Heart right ventricle (tissue), 16 donors: ENCODE measurements at regions not wholly inside any gene's neighbourhood (a gene's known extent, or its start where the extent isn't known, plus 50 kb on each side); places are given as distances from the start of the nearest gene placed in this dataset.

Experiments used
- ATAC-seq, 8 donors: fragments of 200-7000 bp; cut with Tn5 transposase; one replicate each; pipeline ENCODE4 v1.9.1; 2020; ENCODE audit warnings: mild to moderate bottlenecking in 8 of 8, moderate library complexity in 8 of 8, moderate number of reproducible peaks in 1 of 8
- DNase-seq, 2 donors: peaks; one replicate each; pipeline ENCODE4 v3.0.0-alpha.2; 2020
- H3K27ac ChIP-seq, 10 donors: fragments of 200-600 bp; sonication (generic) in 2 of 10; one replicate each; pipeline versions ENCODE4 v1.5.0 to v1.8.0; 2020 to 2022; ENCODE audit warnings: mild to moderate bottlenecking in 3 of 10
- H3K27me3 ChIP-seq, 7 donors: fragments of 200-600 bp; one replicate each; pipeline ENCODE4 v1.8.0; 2021 to 2022; ENCODE audit warnings: mild to moderate bottlenecking in 2 of 7
- H3K36me3 ChIP-seq, 9 donors: fragments of 200-600 bp; sonication (generic) in 1 of 9; one replicate each; pipeline versions ENCODE4 v1.5.0 to v1.8.0; 2020 to 2022; ENCODE audit warnings: mild to moderate bottlenecking in 2 of 9
- H3K4me1 ChIP-seq, 9 donors: fragments of 200-600 bp; sonication (generic) in 1 of 9; one replicate each; pipeline versions ENCODE4 v1.5.0 to v1.8.0; 2020 to 2022; ENCODE audit warnings: mild to moderate bottlenecking in 4 of 9
- H3K4me3 ChIP-seq, 10 donors: fragments of 200-600 bp; sonication (generic) in 2 of 10; one replicate each; pipeline versions ENCODE4 v1.5.0 to v1.8.0; 2020 to 2022; ENCODE audit warnings: mild to moderate bottlenecking in 7 of 10, moderate library complexity in 2 of 10
- H3K9me3 ChIP-seq, 11 donors: fragments of 200-600 bp in 10 of 11; sonication (generic) in 2 of 11; one replicate each; pipeline versions ENCODE4 v1.5.0 to v1.8.0; 2013 to 2022; ENCODE audit warnings: mild to moderate bottlenecking in 2 of 11, control low read depth in 1 of 11, moderate library complexity in 1 of 11
- WGBS, 2 donors: extraction: QIAGEN DNeasy Blood & Tissue Kit; methylation state at CpG; one replicate each; pipeline ENCODE4 v1.1.7; 2013; ENCODE audit warnings: inconsistent platforms in 1 of 2; 5-methylcytosine and 5-hydroxymethylcytosine counted together
- intact Hi-C, 10 donors: fragments of 100-400 bp; cut with DNase I; formaldehyde crosslinking; loops; one replicate each; pipeline versions ENCODE4 v1.11.1 to v1.14.2; 2022
- TF ChIP-seq, protein P1 (sequence below), 9 donors: fragments of 200-600 bp; sonication (generic) in 2 of 9; IDR thresholded peaks; one replicate each; pipeline versions ENCODE4 v1.5.0 to v1.8.0; 2021 to 2022; ENCODE audit warnings: antibody characterized with exemption in 9 of 9, mild to moderate bottlenecking in 5 of 9, moderate library complexity in 1 of 9
- donor health status: Arrhythmogenic right ventricular cardiomyopathy.
- donor health status: ischemic (EF 13 %, LVEDD 7.1; RV severe dilation, severe dysfunction).
- donor health status: healthy with polysubstance abuse.
- donor health status: DM: no; HTN: yes; CAD: no.
- donor health status: DM: no; HTN: no; CAD: no.
- donor health status: ischemic (EF 25% LVEDD 6.9; RV normal size, moderate dysfunction).
- donor health status: ischemic (EF 25% LVEDD 5.7; RV mildly dilated, moderate dysfunction).
- donor health status: healthy.
- donor health status: DM: yes; HTN: yes; CAD: no.
- donor health status: Ischemic cardiomyopathy.
- donor health status: ischemic (EF 35%, LVEDD 5.7; RV mildly dilated, moderate dysfunction).
- donor health status: nonischemic (EF 11% LVEDD 7.7; RV severe dilation, severe dysfunction).
- donor health status: DM: yes; HTN: yes; CAD: no.
- donor health status: PGD.
- donor health status: ischemic (EF 29% LVEDD 5.4; RV normal size, mild dysfunction).
- donor health status: nonischemic (EF 23%, LVEDD 6.1; RV moderate dilation, normal function).

DNA sequence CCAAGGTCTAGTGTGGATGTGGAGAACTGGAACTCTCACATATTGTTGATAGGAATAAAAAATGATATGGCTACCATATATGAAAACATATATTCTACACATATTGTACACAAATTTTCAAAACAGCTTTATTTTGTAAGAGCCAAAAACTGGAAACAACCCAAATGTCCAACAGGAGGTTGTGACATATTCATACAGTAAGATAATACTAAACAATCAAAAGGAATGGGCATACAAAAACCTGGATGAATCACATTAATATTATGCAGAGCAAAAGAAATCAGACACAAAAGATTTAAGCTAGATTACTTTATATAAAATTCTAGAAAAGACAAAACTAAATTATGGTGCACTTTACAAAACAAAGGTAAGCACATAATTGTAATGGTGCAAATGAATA lies 223.9 kb downstream of the SIM1 start:
- Histone ChIP-seq H3K27ac (no peak overlapping the region), H3K27me3 (peaks cover 0 to 4% (median 0%) of the 10 kb centered on the region in 7 donors), H3K4me1 (no peaks in the 10 kb centered on the region), H3K36me3 (no peaks in the 10 kb centered on the region), H3K9me3 (no peaks in the 10 kb centered on the region), H3K4me3 (no peak overlapping the region)
- ATAC-seq (no peak), DNase-seq (no peak)
- intact Hi-C loops: no loop called here
- TF ChIP-seq, protein P1, sequence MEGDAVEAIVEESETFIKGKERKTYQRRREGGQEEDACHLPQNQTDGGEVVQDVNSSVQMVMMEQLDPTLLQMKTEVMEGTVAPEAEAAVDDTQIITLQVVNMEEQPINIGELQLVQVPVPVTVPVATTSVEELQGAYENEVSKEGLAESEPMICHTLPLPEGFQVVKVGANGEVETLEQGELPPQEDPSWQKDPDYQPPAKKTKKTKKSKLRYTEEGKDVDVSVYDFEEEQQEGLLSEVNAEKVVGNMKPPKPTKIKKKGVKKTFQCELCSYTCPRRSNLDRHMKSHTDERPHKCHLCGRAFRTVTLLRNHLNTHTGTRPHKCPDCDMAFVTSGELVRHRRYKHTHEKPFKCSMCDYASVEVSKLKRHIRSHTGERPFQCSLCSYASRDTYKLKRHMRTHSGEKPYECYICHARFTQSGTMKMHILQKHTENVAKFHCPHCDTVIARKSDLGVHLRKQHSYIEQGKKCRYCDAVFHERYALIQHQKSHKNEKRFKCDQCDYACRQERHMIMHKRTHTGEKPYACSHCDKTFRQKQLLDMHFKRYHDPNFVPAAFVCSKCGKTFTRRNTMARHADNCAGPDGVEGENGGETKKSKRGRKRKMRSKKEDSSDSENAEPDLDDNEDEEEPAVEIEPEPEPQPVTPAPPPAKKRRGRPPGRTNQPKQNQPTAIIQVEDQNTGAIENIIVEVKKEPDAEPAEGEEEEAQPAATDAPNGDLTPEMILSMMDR (IDR thresholded peaks at IDR 0.05): no peak

DNA sequence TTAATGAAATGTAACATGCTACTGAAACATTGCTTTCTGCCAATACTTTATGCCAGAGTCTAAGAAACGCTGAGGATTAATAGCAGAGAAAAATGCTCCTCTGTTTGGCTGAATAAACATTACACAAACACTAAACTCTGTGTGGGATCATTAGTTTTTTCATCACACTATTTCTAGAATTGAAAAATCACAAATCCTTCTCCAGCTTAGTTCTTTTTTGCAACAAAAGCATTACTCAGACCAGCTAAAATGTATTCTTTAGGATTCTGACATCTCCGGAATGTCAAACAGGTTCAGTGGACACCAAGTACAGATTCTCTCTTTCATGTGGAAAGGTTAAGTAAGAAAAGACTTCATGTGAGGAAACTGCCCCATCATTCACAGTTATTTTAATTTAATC lies 226.9 kb downstream of the SIM1 start:
- WGBS, 2 donors: 42 to 78% methylated on average over 2 of the region's 2 CpGs
- ATAC-seq (no peak), DNase-seq (no peak)
- no peak overlapping the region for H3K4me3 ChIP-seq
- H3K9me3 ChIP-seq: no peaks in the 10 kb centered on the region
- H3K27me3 ChIP-seq: peaks cover 0 to 6% (median 0%) of the 10 kb centered on the region in 7 donors
- H3K4me1 ChIP-seq: no peaks in the 10 kb centered on the region
- no peak overlapping the region for H3K27ac ChIP-seq
- H3K36me3 ChIP-seq: no peaks in the 10 kb centered on the region
- intact Hi-C loops: no loop called here
- TF ChIP-seq, protein P1 (IDR thresholded peaks at IDR 0.05): no peak

DNA sequence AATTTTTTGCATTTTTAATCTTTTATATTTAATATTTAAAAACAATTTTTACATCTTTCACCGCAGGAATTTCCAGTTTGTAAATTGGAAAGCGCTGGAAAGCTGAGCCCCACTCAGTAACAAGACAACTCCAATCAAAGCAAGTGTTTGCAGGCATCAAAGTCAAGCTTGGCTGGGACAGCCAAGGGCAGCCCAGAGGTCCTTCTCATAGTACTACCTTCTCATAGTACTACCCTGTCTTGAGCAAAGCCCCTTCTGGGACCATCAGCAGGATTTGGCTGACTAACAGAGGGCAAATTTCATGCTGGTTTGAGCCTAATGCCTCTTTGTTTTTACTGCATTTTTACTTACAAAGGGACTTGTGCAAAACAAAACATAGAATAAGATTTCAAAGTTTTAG lies 228.3 kb downstream of the SIM1 start:
- H3K27me3 ChIP-seq: peaks cover 0 to 6% (median 0%) of the 10 kb centered on the region in 7 donors
- 90 to 94% methylated on average over 2 of the region's 2 CpGs for WGBS, 2 donors
- H3K4me1 ChIP-seq: no peaks in the 10 kb centered on the region
- no peak overlapping the region for H3K4me3 ChIP-seq
- no peaks in the 10 kb centered on the region for H3K36me3 ChIP-seq
- no peak for DNase-seq
- no peaks in the 10 kb centered on the region for H3K9me3 ChIP-seq
- no peak overlapping the region for H3K27ac ChIP-seq
- intact Hi-C loops: no loop called here
- ATAC-seq: no peak
- TF ChIP-seq, protein P1 (IDR thresholded peaks at IDR 0.05): no peak

DNA sequence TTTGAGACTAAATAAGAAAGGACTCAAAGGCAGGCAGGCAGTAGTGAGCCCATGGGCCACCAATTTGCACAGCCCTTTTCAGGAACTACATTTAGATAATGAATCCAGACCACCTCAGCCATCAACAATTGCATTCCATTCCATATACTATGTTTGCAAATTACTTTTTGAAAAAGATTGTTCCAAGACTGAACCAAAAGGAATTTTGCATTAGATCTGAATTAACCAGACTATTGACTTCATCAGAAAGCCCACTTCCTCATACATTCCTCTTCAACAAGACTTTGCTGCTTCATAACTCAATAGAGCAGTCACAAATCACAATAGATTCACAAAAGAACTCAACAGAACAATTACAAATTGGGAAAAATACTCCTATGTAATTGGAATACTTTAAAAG lies 229.1 kb downstream of the SIM1 start:
- Histone ChIP-seq H3K36me3 (no peaks in the 10 kb centered on the region), H3K9me3 (no peaks in the 10 kb centered on the region), H3K27ac (no peak overlapping the region), H3K27me3 (peaks cover 0 to 6% (median 0%) of the 10 kb centered on the region in 7 donors), H3K4me1 (no peaks in the 10 kb centered on the region), H3K4me3 (no peak overlapping the region)
- DNase-seq (no peak), ATAC-seq (no peak)
- intact Hi-C loops: no loop called here
- TF ChIP-seq, protein P1 (IDR thresholded peaks at IDR 0.05): no peak

DNA sequence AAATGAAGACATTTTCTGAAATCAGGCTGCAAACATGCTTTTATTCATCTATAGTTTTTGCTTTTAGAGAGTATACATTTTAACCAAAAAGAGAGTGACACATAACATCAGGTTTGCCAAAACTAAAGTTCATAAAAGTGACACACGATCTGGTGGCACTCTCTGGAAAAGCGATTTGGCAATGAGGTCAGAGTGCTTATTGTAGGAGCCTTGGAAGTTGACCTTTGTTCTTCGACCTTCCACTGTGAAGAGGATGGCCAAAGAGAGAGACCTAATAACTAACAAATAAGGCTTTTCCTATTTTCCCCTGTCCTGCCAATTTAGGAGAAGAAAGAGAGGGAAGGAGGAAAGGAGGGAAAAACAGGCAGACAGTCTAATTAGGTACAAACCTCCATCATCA lies 230.1 kb downstream of the SIM1 start:
- TF ChIP-seq, protein P1 (IDR thresholded peaks at IDR 0.05): no peak
- no peak overlapping the region for H3K27ac ChIP-seq
- ATAC-seq: no peak
- no peaks in the 10 kb centered on the region for H3K36me3 ChIP-seq
- peaks cover 0 to 6% (median 0%) of the 10 kb centered on the region in 7 donors for H3K27me3 ChIP-seq
- H3K4me1 ChIP-seq: no peaks in the 10 kb centered on the region
- intact Hi-C loops: no loop called here
- 74 to 85% methylated on average over 3 of the region's 3 CpGs for WGBS, 2 donors
- no peak overlapping the region for H3K4me3 ChIP-seq
- no peak for DNase-seq
- no peaks in the 10 kb centered on the region for H3K9me3 ChIP-seq
